Keratinocyte (primary cell): ENCODE measurements at regions not wholly inside any gene's neighbourhood (a gene's known extent, or its start where the extent isn't known, plus 50 kb on each side); places are given as distances from the start of the nearest gene placed in this dataset.

Experiments
- DNase-seq: peaks from one replicate; pipeline ENCODE4 v3.0.0-alpha.2; 2011; ENCODE audit warnings: low read depth, missing footprints, low spot score
- FAIRE-seq: peaks from 2 replicates; lab custom pipeline; 2011; peaks lifted over from hg19 to GRCh38; lab: Jason Lieb, UNC
- H2AFZ ChIP-seq: 2 replicates; pipeline ENCODE4 v1.6.0; 2012; ENCODE audit warnings: low read length, control low read depth, inconsistent platforms; ENCODE audit not compliant: control insufficient read depth
- H3K27ac ChIP-seq: 2 replicates; pipeline ENCODE4 v1.5.1; 2011; ENCODE audit warnings: low read length; ENCODE audit not compliant: control insufficient read depth, insufficient read depth
- H3K27me3 ChIP-seq: 3 replicates; pipeline ENCODE4 v1.6.0; 2011; ENCODE audit warnings: low read length; ENCODE audit not compliant: control insufficient read depth, insufficient read depth; ENCODE audit errors: extremely low read depth
- H3K36me3 ChIP-seq, 2 experiments: 2 replicates in 1 of 2; 3 replicates in 1 of 2; pipeline ENCODE4 v1.5.1; 2011; ENCODE audit warnings: low read length in 2 of 2, mild to moderate bottlenecking in 1 of 2; ENCODE audit not compliant: control insufficient read depth in 2 of 2, insufficient read depth in 2 of 2; ENCODE audit errors: extremely low read depth in 1 of 2
- H3K4me1 ChIP-seq: 3 replicates; pipeline ENCODE4 v1.5.1; 2011; ENCODE audit warnings: low read length; ENCODE audit not compliant: control insufficient read depth, insufficient read depth; ENCODE audit errors: extremely low read depth
- H3K4me2 ChIP-seq: 3 replicates; pipeline ENCODE4 v1.6.0; 2011; ENCODE audit warnings: low read depth, low read length; ENCODE audit not compliant: control insufficient read depth, insufficient read depth; ENCODE audit errors: extremely low read depth
- H3K4me3 ChIP-seq, 3 experiments: fragments of 200-600 bp in 1 of 3; sonication (generic) in 1 of 3; 2 replicates in 2 of 3; 3 replicates in 1 of 3; pipeline ENCODE4 v1.5.1; 2011 to 2016; ENCODE audit warnings: low read length in 3 of 3, mild to moderate bottlenecking in 3 of 3, control low read depth in 2 of 3, inconsistent platforms in 1 of 3, low read depth in 1 of 3, mixed read lengths in 1 of 3, mixed run types in 1 of 3, moderate library complexity in 1 of 3; ENCODE audit not compliant: control insufficient read depth in 2 of 3, insufficient read depth in 2 of 3; ENCODE audit errors: extremely low read depth in 1 of 3
- H3K79me2 ChIP-seq: 2 replicates; pipeline ENCODE4 v1.6.0; 2012; ENCODE audit warnings: low read length; ENCODE audit not compliant: control insufficient read depth, insufficient read depth
- H3K9ac ChIP-seq: 3 replicates; pipeline ENCODE4 v1.6.0; 2011; ENCODE audit warnings: low read length; ENCODE audit not compliant: control insufficient read depth, insufficient read depth; ENCODE audit errors: extremely low read depth
- H3K9me1 ChIP-seq: 3 replicates; pipeline ENCODE4 v1.6.0; 2011; ENCODE audit warnings: low read length; ENCODE audit not compliant: control insufficient read depth, insufficient read depth; ENCODE audit errors: extremely low read depth
- H3K9me3 ChIP-seq: 2 replicates; pipeline ENCODE4 v1.5.1; 2012; ENCODE audit warnings: low read depth, low read length; ENCODE audit not compliant: control insufficient read depth
- H4K20me1 ChIP-seq: 3 replicates; pipeline ENCODE4 v1.6.0; 2011; ENCODE audit warnings: low read length; ENCODE audit not compliant: control insufficient read depth, insufficient read depth; ENCODE audit errors: extremely low read depth
- CTCF ChIP-seq, 3 experiments: IDR thresholded peaks in 1 of 3; conservative IDR thresholded peaks in 1 of 3; optimal IDR thresholded peaks in 1 of 3; 2 replicates in 2 of 3; 3 replicates in 1 of 3; pipeline versions ENCODE3 to v1.5.1; 2011; ENCODE audit warnings: low read length in 3 of 3, mild to moderate bottlenecking in 3 of 3, moderate library complexity in 2 of 3, control low read depth in 1 of 3, inconsistent platforms in 1 of 3; ENCODE audit not compliant: insufficient read depth in 2 of 3; ENCODE audit errors: extremely low read depth in 1 of 3
- EZH2 ChIP-seq: IDR thresholded peaks from one replicate; pipeline ENCODE4 v1.6.1; 2012; ENCODE audit warnings: inconsistent platforms, mild to moderate bottlenecking, low read length, moderate library complexity
- dilution Hi-C: fragments of 300-500 bp; cut with MboI; formaldehyde crosslinking; loops from one replicate; pipeline ENCODE4 v1.7.0; 2020; ENCODE audit warnings: low sequenced_read_pairs; ENCODE audit not compliant: extremely low pct_ligation_motif_present

- no peaks in the 10 kb centered on the region for H4K20me1 ChIP-seq
- H3K4me3 ChIP-seq, result no peak overlapping the region
- no peak overlapping the region for H3K4me2 ChIP-seq
- H3K9me1 ChIP-seq, result no peaks in the 10 kb centered on the region
- no peaks in the 10 kb centered on the region for H3K36me3 ChIP-seq
- no peak overlapping the region for H3K27ac ChIP-seq
- H3K4me1 ChIP-seq, result no peaks in the 10 kb centered on the region
- no peaks in the 10 kb centered on the region for H3K9me3 ChIP-seq
- no peaks in the 10 kb centered on the region for H3K79me2 ChIP-seq
- DNase-seq (no peak), FAIRE-seq (no peak)
- H2AFZ ChIP-seq, result no peak overlapping the region
- no peak overlapping the region for H3K9ac ChIP-seq
- TF ChIP-seq CTCF (optimal IDR thresholded peaks at IDR 0.05 in 1 of 3, IDR thresholded peaks at IDR 0.05 in 1 of 3, conservative IDR thresholded peaks at IDR 0.05 in 1 of 3; ENCODE audit: extremely low read depth in 1 of 3, insufficient read depth in 2 of 3, low read length in 3 of 3) (no peak), EZH2 (no peak)
- H3K27me3 ChIP-seq, result no peaks in the 10 kb centered on the region
- dilution Hi-C loops, result no loop called here
These were observed 584.6 kb upstream of the ACVR2A start for GRCh38 chr2:147260241-147260640.

GRCh38 chr2:147255812-147256211 is 589.0 kb upstream of the ACVR2A start:
- no peak overlapping the region for H3K9ac ChIP-seq
- H3K4me2 ChIP-seq, result no peak overlapping the region
- no peak for DNase-seq
- H3K9me3 ChIP-seq, result no peaks in the 10 kb centered on the region
- dilution Hi-C loops, result no loop called here
- no peaks in the 10 kb centered on the region for H3K9me1 ChIP-seq
- H2AFZ ChIP-seq, result no peak overlapping the region
- H3K4me1 ChIP-seq, result no peaks in the 10 kb centered on the region
- TF ChIP-seq EZH2 (no peak), CTCF (optimal IDR thresholded peaks at IDR 0.05 in 1 of 3, IDR thresholded peaks at IDR 0.05 in 1 of 3, conservative IDR thresholded peaks at IDR 0.05 in 1 of 3; ENCODE audit: extremely low read depth in 1 of 3, insufficient read depth in 2 of 3, low read length in 3 of 3) (no peak)
- no peak overlapping the region for H3K4me3 ChIP-seq
- FAIRE-seq, result no peak
- H4K20me1 ChIP-seq, result no peaks in the 10 kb centered on the region
- no peaks in the 10 kb centered on the region for H3K36me3 ChIP-seq
- H3K27me3 ChIP-seq, result no peaks in the 10 kb centered on the region
- H3K27ac ChIP-seq, result no peak overlapping the region
- H3K79me2 ChIP-seq, result no peaks in the 10 kb centered on the region
